ENCODE measurements at regions not wholly inside any gene's neighbourhood (a gene's known extent, or its start where the extent isn't known, plus 50 kb on each side); places are given as distances from the start of the nearest gene placed in this dataset.

DNA sequence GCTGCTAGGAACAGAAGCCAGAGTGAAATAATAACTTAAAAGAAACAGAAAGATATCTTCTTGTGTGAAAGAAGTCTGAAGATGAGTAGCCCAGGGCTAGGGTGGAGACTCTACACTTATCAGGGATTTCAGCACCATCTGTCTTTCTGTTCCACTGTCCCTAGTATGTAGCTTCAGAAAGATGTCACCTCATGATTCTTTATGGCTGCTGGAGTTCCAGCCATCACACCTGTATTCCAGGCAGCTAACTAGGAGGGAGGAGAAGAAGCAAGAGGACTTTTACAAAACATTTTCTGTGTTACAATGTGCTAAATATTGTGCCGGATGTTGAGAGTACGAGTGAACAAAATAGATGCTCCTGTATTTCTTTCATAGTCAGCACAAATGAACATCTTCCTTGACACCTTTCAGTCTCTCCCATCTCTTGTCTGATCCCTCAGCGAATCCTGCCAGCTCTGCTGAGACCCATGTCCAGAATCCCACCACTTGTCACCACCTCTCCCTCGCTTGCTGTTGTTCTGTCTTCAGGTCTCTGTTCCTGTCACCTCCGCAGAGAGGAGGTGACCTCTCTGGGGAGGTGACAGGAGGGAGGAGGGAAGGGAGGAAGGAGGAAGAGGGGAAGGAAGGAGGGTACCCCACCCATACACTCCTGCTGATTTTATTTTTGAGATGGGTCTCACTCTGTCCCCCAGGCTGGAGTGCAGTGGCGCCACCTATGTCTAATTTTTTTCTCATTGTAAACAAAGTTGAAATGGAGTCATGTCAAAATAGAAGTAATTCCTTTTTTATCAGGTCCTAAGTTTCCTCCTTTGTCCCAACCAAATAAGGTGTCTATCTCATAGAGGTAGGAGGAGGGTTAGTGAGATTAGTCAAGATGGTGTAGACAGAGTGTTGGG is 188.9 kb downstream of the TFAP2C start:
- H3K4me3 ChIP-seq (ENCODE audit: low read length), result no peak overlapping the region
- TF ChIP-seq, protein P1, sequence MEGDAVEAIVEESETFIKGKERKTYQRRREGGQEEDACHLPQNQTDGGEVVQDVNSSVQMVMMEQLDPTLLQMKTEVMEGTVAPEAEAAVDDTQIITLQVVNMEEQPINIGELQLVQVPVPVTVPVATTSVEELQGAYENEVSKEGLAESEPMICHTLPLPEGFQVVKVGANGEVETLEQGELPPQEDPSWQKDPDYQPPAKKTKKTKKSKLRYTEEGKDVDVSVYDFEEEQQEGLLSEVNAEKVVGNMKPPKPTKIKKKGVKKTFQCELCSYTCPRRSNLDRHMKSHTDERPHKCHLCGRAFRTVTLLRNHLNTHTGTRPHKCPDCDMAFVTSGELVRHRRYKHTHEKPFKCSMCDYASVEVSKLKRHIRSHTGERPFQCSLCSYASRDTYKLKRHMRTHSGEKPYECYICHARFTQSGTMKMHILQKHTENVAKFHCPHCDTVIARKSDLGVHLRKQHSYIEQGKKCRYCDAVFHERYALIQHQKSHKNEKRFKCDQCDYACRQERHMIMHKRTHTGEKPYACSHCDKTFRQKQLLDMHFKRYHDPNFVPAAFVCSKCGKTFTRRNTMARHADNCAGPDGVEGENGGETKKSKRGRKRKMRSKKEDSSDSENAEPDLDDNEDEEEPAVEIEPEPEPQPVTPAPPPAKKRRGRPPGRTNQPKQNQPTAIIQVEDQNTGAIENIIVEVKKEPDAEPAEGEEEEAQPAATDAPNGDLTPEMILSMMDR (conservative IDR thresholded peaks at IDR 0.05; ENCODE audit: low read depth, low read length), result no peak
- DNase-seq (ENCODE audit: low read depth), result no peak

DNA sequence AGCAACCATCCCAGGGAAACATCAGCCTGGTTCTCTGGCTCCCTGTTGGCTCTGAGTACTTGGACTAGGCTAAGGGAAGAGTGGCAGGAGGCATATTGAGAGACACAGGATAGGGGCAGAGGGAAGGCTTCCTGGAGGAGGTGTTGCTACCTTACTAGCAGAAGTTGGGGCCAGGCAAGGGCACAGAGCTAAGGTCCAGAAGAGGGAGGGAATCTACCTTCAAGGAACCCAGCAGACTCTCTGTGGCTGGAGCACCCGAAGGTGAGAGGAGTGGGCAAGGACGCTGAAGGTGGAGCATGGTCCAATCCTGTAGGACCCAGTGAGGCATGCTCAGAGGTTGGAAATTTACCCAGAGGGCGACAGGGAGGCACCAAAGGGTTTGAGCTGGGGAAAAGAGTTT is 191.9 kb downstream of the TFAP2C start:
- TF ChIP-seq, protein P1 (conservative IDR thresholded peaks at IDR 0.05; ENCODE audit: low read depth, low read length), result no peak
- DNase-seq (ENCODE audit: low read depth), result no peak
- no peak overlapping the region for H3K4me3 ChIP-seq (ENCODE audit: low read length)

DNA sequence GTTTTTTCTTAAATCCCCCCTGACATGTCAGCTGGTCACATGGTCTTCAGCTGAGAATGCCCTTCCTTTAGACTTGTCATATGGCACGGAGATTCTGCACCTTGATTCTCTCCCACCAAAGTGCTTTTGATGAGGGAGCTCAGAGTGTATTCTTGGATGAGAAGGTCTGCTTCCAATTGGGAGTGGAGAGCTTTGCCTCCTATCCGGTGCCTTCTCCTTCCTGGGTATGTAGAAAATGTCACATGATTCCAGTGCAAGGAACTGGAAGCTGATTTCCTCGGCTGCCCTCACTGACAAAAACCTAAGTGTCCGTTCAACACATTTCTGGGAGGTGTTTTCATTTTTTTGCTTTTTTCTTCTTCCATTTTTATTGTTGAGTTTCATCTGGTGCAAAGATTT is 197.2 kb downstream of the TFAP2C start:
- TF ChIP-seq, protein P1 (conservative IDR thresholded peaks at IDR 0.05; ENCODE audit: low read depth, low read length), result no peak
- no peak overlapping the region for H3K4me3 ChIP-seq (ENCODE audit: low read length)
- DNase-seq (ENCODE audit: low read depth), result no peak

DNA sequence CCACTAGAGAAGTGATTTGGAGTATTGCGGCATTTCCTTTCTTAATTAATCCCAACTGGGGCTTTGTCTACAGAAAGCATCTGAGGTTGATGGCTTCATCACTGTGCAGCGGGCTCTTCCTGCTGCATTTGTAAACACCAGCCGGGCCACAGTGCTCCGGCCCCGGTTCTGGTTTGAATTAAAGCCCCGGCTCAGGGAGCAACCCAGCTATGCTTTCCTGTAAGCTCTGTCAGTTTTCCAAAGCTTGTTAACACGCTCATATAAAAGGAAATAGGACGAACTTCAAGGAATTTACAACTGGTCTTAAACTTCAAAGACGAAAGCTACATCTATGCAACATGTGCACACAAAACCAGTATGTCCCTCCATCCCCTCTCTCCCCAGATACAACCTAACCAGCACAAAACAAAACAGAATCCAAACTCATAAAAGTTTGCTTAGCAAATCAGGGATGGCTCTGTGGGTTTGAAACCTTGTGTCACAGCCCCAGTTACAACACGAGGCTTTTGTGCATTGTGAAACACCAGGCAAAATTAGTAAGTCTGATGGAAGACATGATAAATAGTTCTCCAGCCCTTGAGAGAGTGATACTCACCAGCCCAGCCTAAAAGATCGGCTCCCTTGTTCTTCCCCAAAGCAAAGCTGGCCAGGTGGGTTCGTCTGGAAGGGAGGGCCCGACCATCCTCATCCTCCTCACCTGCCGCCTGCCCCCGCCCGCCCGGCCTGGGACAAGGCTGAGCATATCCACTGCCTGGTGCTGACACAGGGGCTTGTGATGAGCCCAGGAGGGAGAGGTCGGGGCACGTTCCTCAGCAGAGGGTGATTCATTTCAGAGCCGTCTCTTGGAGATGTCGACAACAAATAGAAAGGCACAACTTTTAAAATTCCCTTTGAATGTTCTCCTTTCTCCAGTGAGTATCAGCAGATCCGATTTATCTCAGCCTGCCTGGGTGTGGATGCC is 197.9 kb downstream of the TFAP2C start:
- no peak for DNase-seq (ENCODE audit: low read depth)
- TF ChIP-seq, protein P1 (conservative IDR thresholded peaks at IDR 0.05; ENCODE audit: low read depth, low read length), result no peak
- no peak overlapping the region for H3K4me3 ChIP-seq (ENCODE audit: low read length)

DNA sequence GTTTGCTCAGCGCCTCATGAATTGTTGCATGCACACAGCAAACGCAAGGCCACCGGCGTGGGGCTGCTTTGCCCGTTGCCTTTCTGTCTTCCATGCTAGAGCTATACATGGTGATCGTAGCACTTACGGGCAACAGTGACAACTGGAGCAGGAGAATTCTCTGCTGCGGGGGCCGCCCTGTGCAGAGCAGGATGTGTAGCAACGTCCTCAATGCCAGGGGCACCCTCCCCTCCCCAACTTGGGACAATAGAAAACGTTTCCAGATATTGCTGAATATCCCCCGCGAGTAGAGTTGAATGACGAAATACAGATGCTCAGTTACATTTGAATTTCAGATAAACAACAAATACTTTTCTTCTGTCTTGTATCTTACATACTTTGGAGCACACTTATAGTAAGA is 198.7 kb downstream of the TFAP2C start:
- H3K4me3 ChIP-seq (ENCODE audit: low read length), result no peak overlapping the region
- no peak for DNase-seq (ENCODE audit: low read depth)
- TF ChIP-seq, protein P1 (conservative IDR thresholded peaks at IDR 0.05; ENCODE audit: low read depth, low read length), result no peak

DNA sequence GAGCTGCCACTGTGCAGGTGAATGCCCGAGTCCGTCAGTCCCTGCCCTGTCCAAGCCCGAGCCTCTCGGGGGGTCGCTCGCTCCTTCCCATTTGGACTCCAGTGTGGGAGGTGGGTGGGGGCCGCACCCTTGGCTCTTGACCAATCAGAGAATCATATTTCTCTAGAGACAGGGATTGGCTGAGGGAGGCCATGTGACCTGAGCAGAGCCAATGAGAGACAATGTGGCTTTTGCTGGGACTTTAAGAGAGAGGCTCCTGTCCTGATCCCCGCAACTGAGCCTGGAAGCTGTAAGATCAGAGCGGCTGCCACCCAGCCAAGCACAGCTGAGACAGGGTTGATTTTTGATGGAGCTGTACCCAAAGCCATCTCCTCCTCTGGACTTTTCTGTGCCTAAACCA is 199.3 kb downstream of the TFAP2C start:
- no peak overlapping the region for H3K4me3 ChIP-seq (ENCODE audit: low read length)
- DNase-seq (ENCODE audit: low read depth), result no peak
- TF ChIP-seq, protein P1 (conservative IDR thresholded peaks at IDR 0.05; ENCODE audit: low read depth, low read length), result no peak

All from retinal pigment epithelial cell (primary cell).